ENCODE measurements at regions not wholly inside any gene's neighbourhood (a gene's known extent, or its start where the extent isn't known, plus 50 kb on each side); places are given as distances from the start of the nearest gene placed in this dataset.
"Not testable (repeated sequence)": the region's sequence is repeated elsewhere in the genome, so short reads cannot be mapped to it uniquely, and the experiment has no call there.

DNA sequence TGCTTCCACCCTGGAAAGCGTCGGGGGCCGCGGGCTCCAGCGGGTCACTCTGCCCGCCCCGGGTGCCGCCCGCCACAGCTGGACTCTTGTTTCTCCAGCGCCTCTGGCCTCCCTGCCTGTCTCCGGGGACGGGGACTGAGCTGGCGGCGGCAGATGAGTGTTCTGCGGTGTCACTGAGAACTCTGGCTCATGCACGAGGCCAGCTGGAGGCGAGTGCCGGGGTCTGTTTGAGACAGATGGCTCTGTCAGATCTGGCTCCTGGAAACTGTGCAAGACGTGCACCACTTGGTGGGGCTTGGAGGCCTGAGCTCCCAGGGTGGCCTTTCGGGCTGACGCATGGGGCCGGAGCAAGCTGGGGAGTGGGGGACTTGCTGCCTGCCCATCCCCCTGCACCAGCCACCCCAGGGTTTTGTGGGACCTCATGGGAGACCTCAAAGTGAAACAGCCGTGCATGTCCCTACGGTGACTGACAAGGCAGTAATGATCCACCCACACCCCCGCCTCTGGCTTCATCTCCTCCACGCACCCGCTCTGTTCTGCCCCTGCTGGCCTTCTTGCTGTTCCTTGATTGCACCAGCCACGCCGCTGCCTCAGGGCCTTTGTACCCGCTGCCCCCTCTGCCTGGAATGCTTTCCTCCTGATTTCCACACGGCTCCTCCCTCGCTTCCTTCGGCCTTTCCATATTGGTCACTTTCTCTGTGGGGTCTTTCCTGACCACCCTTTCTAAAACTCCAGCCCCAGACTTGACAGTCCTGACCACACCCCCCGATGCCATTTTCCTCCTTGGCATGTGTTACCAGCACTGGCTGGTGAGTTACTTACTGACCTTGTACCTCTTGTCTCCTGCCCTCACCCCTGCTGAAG lies 174.9 kb upstream of the CIBAR2 start:
- no peaks in the 10 kb centered on the region for H3K9me3 ChIP-seq (ENCODE audit: insufficient read depth, low read depth, low read length)
- FAIRE-seq (no peak), DNase-seq (ENCODE audit: low read depth) (peak; percentile 39)
- Mint-ChIP-seq H3K27me3 (ENCODE audit: low read depth, unreplicated experiment) (peaks cover 17% of the 10 kb centered on the region), H3K9me3 (ENCODE audit: unreplicated experiment) (no peaks in the 10 kb centered on the region), H3K27ac (ENCODE audit: unreplicated experiment) (no peak overlapping the region), H3K4me1 (ENCODE audit: low read depth, unreplicated experiment) (no peaks in the 10 kb centered on the region), H3K4me3 (ENCODE audit: unreplicated experiment) (no peak overlapping the region), H3K36me3 (ENCODE audit: low read depth, unreplicated experiment) (no peaks in the 10 kb centered on the region)
- no peak overlapping the region for H3K27ac ChIP-seq (ENCODE audit: low read depth, low read length)
- H3K27me3 ChIP-seq (ENCODE audit: insufficient read depth, low read length) = peaks cover 2% of the 10 kb centered on the region
- H2AFZ ChIP-seq (ENCODE audit: low read depth, low read length) = no peak overlapping the region
- peak overlapping the region; percentile 1 for H3K9ac ChIP-seq (ENCODE audit: low read length)
- H3K79me2 ChIP-seq (ENCODE audit: insufficient read depth, low read length) = no peaks in the 10 kb centered on the region
- no peak overlapping the region for H3K4me3 ChIP-seq (ENCODE audit: insufficient read depth, low read depth, low read length)
- peaks cover 18% of the 10 kb centered on the region for H3K4me1 ChIP-seq (ENCODE audit: insufficient read depth, low read length)
- peaks cover 86% of the 10 kb centered on the region for H4K20me1 ChIP-seq (ENCODE audit: insufficient read depth, low read length)
- no peaks in the 10 kb centered on the region for H3K36me3 ChIP-seq (ENCODE audit: insufficient read depth, low read length)
- H3K4me2 ChIP-seq (ENCODE audit: low read length) = peak overlapping the region; percentile 79
- no peak for TF ChIP-seq EZH2 (IDR thresholded peaks at IDR 0.05; ENCODE audit: insufficient read depth, low read length)
- TF ChIP-seq, protein P1, sequence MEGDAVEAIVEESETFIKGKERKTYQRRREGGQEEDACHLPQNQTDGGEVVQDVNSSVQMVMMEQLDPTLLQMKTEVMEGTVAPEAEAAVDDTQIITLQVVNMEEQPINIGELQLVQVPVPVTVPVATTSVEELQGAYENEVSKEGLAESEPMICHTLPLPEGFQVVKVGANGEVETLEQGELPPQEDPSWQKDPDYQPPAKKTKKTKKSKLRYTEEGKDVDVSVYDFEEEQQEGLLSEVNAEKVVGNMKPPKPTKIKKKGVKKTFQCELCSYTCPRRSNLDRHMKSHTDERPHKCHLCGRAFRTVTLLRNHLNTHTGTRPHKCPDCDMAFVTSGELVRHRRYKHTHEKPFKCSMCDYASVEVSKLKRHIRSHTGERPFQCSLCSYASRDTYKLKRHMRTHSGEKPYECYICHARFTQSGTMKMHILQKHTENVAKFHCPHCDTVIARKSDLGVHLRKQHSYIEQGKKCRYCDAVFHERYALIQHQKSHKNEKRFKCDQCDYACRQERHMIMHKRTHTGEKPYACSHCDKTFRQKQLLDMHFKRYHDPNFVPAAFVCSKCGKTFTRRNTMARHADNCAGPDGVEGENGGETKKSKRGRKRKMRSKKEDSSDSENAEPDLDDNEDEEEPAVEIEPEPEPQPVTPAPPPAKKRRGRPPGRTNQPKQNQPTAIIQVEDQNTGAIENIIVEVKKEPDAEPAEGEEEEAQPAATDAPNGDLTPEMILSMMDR (IDR thresholded peaks at IDR 0.05; ENCODE audit: insufficient read depth, low read depth, low read length) = no peak

DNA sequence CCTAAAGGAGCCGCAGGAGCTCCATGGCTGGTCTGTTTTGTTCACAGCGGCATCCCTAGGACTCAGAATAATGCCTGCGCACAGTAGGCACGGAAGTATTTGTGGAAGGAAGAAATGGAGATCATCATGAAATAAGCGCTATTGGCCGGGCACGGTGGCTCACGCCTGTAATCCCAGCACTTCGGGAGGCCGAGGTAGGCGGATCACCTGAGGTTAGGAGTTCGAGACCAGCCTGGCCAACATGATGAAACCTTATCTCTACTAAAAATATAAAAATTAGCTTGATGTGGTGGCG lies 175.5 kb upstream of the CIBAR2 start:
- H3K27ac ChIP-seq (ENCODE audit: low read depth, low read length); H3K79me2 ChIP-seq (ENCODE audit: insufficient read depth, low read length); FAIRE-seq; H3K27ac Mint-ChIP-seq (ENCODE audit: unreplicated experiment); H2AFZ ChIP-seq (ENCODE audit: low read depth, low read length); H3K9me3 ChIP-seq (ENCODE audit: insufficient read depth, low read depth, low read length); H3K4me3 ChIP-seq (ENCODE audit: insufficient read depth, low read depth, low read length); H3K36me3 ChIP-seq (ENCODE audit: insufficient read depth, low read length); H3K9me3 Mint-ChIP-seq (ENCODE audit: unreplicated experiment); H3K4me1 Mint-ChIP-seq (ENCODE audit: low read depth, unreplicated experiment); H3K4me3 Mint-ChIP-seq (ENCODE audit: unreplicated experiment); DNase-seq (ENCODE audit: low read depth); H3K4me2 ChIP-seq (ENCODE audit: low read length); H3K27me3 ChIP-seq (ENCODE audit: insufficient read depth, low read length); H3K36me3 Mint-ChIP-seq (ENCODE audit: low read depth, unreplicated experiment); H3K9ac ChIP-seq (ENCODE audit: low read length): not testable (repeated sequence)
- H4K20me1 ChIP-seq (ENCODE audit: insufficient read depth, low read length) = peaks cover 83% of the 10 kb centered on the region
- peaks cover 18% of the 10 kb centered on the region for H3K4me1 ChIP-seq (ENCODE audit: insufficient read depth, low read length)
- peaks cover 14% of the 10 kb centered on the region for H3K27me3 Mint-ChIP-seq (ENCODE audit: low read depth, unreplicated experiment)

DNA sequence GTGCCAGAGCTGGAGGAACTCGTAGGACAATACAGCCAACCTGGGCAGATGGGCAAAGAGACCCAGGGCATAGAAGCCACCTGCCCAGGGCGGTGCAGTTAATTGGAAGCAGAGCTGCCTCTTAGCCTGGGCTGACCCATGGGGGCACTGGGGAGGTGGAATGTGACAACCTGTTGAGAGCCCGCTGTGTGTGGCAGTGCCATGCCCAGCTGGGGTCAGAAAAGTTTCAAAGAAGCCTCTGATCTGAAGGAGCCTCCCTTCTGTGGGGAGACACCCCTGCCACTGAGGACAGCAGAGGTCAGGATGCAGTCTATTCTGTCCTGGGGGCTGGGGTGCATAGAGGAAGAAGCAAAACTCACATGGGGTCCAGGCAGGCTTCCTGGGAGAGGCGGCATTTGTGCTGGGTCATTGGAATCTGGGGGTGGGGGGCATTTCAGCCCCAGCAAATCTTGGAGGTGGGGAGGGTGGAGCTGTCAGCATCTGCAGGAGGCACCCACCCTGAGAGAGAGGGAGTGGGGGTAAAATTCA lies 176.1 kb upstream of the CIBAR2 start:
- Histone ChIP-seq H3K4me1 (ENCODE audit: insufficient read depth, low read length) (peaks cover 18% of the 10 kb centered on the region), H3K9ac (ENCODE audit: low read length) (no peak overlapping the region), H3K9me3 (ENCODE audit: insufficient read depth, low read depth, low read length) (no peaks in the 10 kb centered on the region), H3K27ac (ENCODE audit: low read depth, low read length) (no peak overlapping the region), H3K27me3 (ENCODE audit: insufficient read depth, low read length) (peaks cover 2% of the 10 kb centered on the region), H4K20me1 (ENCODE audit: insufficient read depth, low read length) (peaks cover 82% of the 10 kb centered on the region), H3K4me3 (ENCODE audit: insufficient read depth, low read depth, low read length) (no peak overlapping the region), H2AFZ (ENCODE audit: low read depth, low read length) (no peak overlapping the region), H3K4me2 (ENCODE audit: low read length) (no peak overlapping the region), H3K79me2 (ENCODE audit: insufficient read depth, low read length) (no peaks in the 10 kb centered on the region), H3K36me3 (ENCODE audit: insufficient read depth, low read length) (no peaks in the 10 kb centered on the region)
- Mint-ChIP-seq H3K27ac (ENCODE audit: unreplicated experiment) (no peak overlapping the region), H3K9me3 (ENCODE audit: unreplicated experiment) (no peaks in the 10 kb centered on the region), H3K27me3 (ENCODE audit: low read depth, unreplicated experiment) (peaks cover 20% of the 10 kb centered on the region), H3K4me3 (ENCODE audit: unreplicated experiment) (no peak overlapping the region), H3K36me3 (ENCODE audit: low read depth, unreplicated experiment) (no peaks in the 10 kb centered on the region), H3K4me1 (ENCODE audit: low read depth, unreplicated experiment) (no peaks in the 10 kb centered on the region)
- no peak for DNase-seq (ENCODE audit: low read depth)
- TF ChIP-seq EZH2 (IDR thresholded peaks at IDR 0.05; ENCODE audit: insufficient read depth, low read length) = no peak
- TF ChIP-seq, protein P1 (IDR thresholded peaks at IDR 0.05; ENCODE audit: insufficient read depth, low read depth, low read length) = no peak
- no peak for FAIRE-seq
